Activated naive CD8-positive, alpha-beta T cell treated with anti-CD3 and anti-CD28 coated beads for 36 hours (primary cell): ENCODE measurements at regions not wholly inside any gene's neighbourhood (a gene's known extent, or its start where the extent isn't known, plus 50 kb on each side); places are given as distances from the start of the nearest gene placed in this dataset.

ENCODE experiments used
- DNase-seq: peaks from one replicate; pipeline ENCODE4 v3.0.0; 2021
- H3K27ac Mint-ChIP-seq: one replicate; pipeline ENCODE4 v1.8.0; 2022; ENCODE audit warnings: mild to moderate bottlenecking, moderate library complexity, mixed read lengths
- H3K27me3 Mint-ChIP-seq: one replicate; pipeline ENCODE4 v1.8.0; 2022; ENCODE audit warnings: mild to moderate bottlenecking, mixed read lengths
- H3K36me3 Mint-ChIP-seq: one replicate; pipeline ENCODE4 v1.8.0; 2021; ENCODE audit warnings: mild to moderate bottlenecking, mixed read lengths
- H3K4me1 Mint-ChIP-seq: one replicate; pipeline ENCODE4 v1.8.0; 2021; ENCODE audit warnings: mixed read lengths
- H3K4me3 Mint-ChIP-seq: one replicate; pipeline ENCODE4 v1.8.0; 2022; ENCODE audit warnings: mild to moderate bottlenecking, moderate library complexity, mixed read lengths
- H3K9me3 Mint-ChIP-seq: one replicate; pipeline ENCODE4 v1.8.0; 2022; ENCODE audit warnings: mixed read lengths

DNA sequence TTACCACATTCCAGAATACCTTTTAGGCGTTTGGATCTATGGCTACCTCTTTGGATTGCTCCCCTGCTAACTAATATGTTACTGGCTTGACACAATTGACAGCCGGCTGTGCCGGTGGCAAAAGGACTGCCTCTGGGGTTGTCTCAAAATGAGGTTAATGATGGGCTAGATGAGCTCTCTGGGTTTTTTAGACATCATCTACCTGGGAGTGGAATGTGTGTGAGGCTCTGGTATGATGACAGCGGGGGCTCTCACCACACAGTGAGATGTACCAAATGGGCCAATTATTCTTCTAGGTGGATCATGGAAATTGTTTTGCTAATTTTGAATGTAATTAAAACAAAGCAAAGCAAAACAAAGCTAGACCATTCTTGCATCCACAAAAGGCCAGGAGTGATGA is 391.1 kb upstream of the SPRED2 start:
- Mint-ChIP-seq H3K27ac (no peak overlapping the region), H3K36me3 (no peaks in the 10 kb centered on the region), H3K9me3 (peaks cover 1% of the 10 kb centered on the region), H3K4me3 (no peak overlapping the region), H3K4me1 (no peaks in the 10 kb centered on the region), H3K27me3 (no peaks in the 10 kb centered on the region)
- DNase-seq = no peak

DNA sequence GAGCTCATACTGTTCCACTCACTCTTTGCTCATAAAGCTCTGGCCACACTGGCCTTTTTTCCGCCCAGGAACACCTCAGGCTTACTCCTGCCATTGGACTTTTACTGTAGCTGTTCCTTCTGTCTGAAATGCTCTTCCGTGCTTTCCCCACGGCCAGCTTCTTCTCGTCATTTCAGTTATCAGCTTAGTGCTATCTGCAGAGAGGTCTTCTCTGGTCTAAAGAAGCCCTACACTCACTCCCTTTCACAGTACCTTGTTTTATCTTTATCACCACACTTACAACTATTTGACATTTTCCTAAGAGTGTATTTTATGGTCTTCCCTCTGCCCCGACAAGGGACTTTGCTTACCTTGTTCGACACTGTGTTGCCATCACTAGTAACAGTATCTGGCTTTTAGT is 388.1 kb upstream of the SPRED2 start:
- Mint-ChIP-seq H3K27me3 (no peaks in the 10 kb centered on the region), H3K4me3 (no peak overlapping the region), H3K36me3 (no peaks in the 10 kb centered on the region), H3K9me3 (peaks cover 1% of the 10 kb centered on the region), H3K27ac (no peak overlapping the region), H3K4me1 (no peaks in the 10 kb centered on the region)
- DNase-seq = no peak

DNA sequence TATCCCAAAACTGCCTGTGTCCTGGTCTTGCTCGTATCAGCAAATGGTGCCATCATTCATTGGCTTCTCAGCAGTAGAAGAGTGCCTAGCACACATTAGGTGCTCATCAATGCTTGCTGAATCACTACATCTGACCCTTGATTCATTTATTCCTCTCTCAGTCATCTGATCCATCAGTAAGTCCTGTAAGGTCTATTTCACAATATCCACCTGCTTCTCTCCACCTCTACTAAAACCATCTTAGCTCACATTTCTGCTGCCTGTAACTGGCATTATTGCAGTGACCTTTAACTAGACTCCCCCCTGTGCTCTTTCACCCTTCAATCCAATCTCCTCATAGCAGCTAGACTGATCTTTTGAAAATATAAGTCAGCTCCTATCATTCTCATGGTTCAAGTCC is 387.6 kb upstream of the SPRED2 start:
- Mint-ChIP-seq H3K27ac (no peak overlapping the region), H3K4me3 (no peak overlapping the region), H3K4me1 (no peaks in the 10 kb centered on the region), H3K36me3 (no peaks in the 10 kb centered on the region), H3K9me3 (peaks cover 1% of the 10 kb centered on the region), H3K27me3 (no peaks in the 10 kb centered on the region)
- DNase-seq = no peak

DNA sequence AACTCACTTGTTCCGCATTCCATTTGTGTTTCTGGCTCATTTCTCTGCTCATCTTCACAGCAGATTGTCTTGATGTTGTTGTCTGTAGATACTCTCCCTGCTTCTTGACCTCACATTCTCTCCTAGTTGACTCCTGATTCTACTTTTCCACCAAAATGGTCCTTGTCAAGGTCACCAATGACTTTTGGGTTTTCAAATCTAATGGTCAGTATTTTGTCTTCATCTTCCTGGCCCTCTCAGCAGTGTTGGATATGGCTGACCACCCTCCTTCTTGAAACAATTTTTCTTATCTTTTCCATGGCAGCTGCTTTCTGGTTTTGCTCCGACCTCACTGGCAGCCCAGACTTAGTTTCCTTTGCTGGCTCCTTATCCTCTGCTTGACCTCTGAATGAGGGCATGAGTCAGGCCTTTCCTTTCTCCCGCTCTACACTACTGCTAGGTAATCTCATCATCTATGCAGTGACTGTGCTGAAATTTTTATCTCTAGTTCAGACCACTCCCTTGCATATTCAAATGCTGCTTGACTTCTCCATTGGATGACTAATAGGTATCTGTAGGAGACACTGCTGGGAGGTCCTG is 386.6 kb upstream of the SPRED2 start:
- Mint-ChIP-seq H3K27me3 (no peaks in the 10 kb centered on the region), H3K9me3 (peaks cover 1% of the 10 kb centered on the region), H3K27ac (no peak overlapping the region), H3K4me1 (no peaks in the 10 kb centered on the region), H3K36me3 (no peaks in the 10 kb centered on the region), H3K4me3 (no peak overlapping the region)
- DNase-seq = no peak

DNA sequence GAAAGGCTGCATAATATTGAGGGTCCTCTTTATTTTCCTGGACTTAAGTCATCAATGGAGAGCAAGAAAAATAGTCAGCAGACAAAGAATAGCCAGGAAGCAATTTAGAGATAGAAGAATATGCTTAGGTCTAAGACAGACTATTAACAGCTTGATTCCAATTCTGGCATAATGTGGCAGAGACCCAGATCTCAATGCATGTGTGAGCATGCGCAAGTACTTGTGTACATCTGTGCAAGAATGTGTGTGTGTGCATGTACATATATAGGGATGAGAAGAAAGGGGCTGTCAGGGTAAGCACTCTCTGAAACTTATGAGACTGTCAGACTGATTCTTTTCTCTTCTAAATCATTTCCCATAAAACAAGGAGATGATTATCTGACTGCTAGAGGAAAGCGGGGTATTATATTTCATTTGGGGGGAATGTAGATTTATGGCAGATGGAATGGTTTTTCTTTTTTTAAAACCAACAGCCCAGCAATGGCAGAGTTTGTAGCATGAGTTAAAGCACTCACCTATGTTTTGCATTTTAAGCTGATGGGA is 381.3 kb upstream of the SPRED2 start:
- no peaks in the 10 kb centered on the region for H3K36me3 Mint-ChIP-seq
- no peak overlapping the region for H3K4me3 Mint-ChIP-seq
- H3K27ac Mint-ChIP-seq = no peak overlapping the region
- no peak for DNase-seq
- H3K9me3 Mint-ChIP-seq = no peaks in the 10 kb centered on the region
- no peaks in the 10 kb centered on the region for H3K27me3 Mint-ChIP-seq
- H3K4me1 Mint-ChIP-seq = no peaks in the 10 kb centered on the region

DNA sequence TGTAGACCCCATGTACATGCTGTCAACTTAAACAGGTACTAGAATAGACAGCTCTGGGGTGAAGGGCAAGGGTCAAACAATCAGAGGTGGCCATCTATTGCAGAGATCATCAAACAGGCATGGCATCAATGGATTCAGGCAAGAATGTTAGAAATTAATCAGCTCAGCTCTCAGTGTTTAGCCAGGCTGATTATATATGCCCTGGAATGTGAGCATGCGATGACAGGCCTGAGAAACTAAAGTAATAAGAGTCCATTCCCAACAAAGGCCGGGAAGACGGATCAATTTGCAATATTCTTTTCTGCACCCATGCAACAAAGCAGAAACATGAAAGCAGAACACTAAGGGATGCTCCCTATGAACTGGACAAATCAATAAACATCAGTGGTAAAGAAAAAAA is 380.5 kb upstream of the SPRED2 start:
- H3K36me3 Mint-ChIP-seq = no peaks in the 10 kb centered on the region
- DNase-seq = no peak
- H3K27me3 Mint-ChIP-seq = no peaks in the 10 kb centered on the region
- no peak overlapping the region for H3K27ac Mint-ChIP-seq
- no peak overlapping the region for H3K4me3 Mint-ChIP-seq
- no peaks in the 10 kb centered on the region for H3K4me1 Mint-ChIP-seq
- H3K9me3 Mint-ChIP-seq = peaks cover 4% of the 10 kb centered on the region

DNA sequence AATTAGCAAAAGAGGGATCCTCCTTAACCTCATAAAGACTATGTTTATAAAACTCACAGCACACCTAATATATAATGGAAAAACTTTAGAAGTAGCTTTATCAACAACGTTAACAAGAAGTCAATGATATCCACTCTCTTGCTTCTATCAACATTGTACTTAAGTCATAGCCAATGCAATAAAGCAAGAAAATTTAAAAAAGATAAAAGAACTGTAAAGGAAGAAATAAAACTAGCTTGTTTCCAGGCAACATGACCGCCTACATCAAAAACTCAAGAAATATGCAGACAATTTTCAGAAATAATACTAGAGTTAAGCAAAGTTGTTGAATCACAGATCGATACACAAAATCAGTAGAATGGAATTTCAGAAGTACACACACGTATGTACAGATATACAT is 375.5 kb upstream of the SPRED2 start:
- no peaks in the 10 kb centered on the region for H3K4me1 Mint-ChIP-seq

DNA sequence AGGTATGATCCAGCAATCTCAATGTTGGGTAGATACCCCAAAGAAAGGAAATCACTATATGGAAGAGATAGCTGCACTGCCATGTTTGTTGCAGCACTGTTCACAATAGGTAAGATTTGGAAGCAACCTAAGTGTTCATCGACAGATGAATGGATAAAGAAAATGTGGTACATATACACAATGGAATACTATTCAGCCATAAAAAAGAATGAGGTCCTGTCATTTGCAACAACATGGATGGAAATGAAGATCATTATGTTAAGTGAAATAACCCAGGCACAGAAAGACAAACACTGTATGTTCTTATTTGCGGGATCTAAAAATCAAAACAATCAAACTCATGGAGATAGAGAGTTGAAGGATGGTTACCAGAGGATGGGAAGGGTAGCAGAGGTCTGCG is 372.4 kb upstream of the SPRED2 start:
- Mint-ChIP-seq H3K27me3 (peaks cover 5% of the 10 kb centered on the region), H3K4me3 (no peak overlapping the region), H3K9me3 (peaks cover 15% of the 10 kb centered on the region), H3K27ac (no peak overlapping the region), H3K36me3 (no peaks in the 10 kb centered on the region), H3K4me1 (no peaks in the 10 kb centered on the region)
- DNase-seq = no peak

More for the DNA sequence above, 375.5 kb upstream of the SPRED2 start:
- H3K27ac Mint-ChIP-seq = no peak overlapping the region
- DNase-seq = no peak
- peaks cover 5% of the 10 kb centered on the region for H3K27me3 Mint-ChIP-seq
- peaks cover 15% of the 10 kb centered on the region for H3K9me3 Mint-ChIP-seq
- H3K4me3 Mint-ChIP-seq = no peak overlapping the region
- no peaks in the 10 kb centered on the region for H3K36me3 Mint-ChIP-seq

DNA sequence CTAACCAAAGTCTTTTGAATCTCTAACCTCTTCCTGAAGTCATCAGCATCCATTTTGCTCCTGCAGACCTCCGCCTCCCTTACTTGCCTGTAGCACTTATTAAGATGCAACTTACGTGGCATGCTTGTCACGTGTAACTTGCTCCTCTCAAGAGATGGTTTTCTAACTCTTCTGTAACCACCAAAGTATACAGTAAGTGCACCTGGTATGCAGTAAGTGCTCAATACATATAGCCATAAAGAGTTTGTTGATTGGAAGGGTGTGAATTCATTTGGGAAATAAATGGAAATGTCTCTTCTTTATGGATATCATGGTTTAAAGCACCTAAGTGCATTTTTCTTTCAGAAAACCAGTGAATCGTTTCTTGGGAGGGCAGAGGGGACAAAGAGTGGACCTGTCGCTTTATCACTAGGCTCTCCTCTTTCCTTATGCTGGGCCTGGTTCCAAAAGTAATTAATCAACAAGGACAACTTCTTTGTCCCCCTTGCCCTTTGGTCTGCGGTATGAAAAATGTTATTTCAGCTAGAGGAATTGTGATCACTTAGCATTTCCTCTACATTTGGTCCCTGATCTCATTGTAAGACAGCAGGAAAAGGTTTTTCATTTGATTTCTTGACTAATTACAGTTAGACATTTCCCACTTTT is 370.0 kb upstream of the SPRED2 start:
- H3K27ac Mint-ChIP-seq = no peak overlapping the region
- peaks cover 9% of the 10 kb centered on the region for H3K9me3 Mint-ChIP-seq
- H3K4me3 Mint-ChIP-seq = no peak overlapping the region
- H3K4me1 Mint-ChIP-seq = no peaks in the 10 kb centered on the region
- no peak for DNase-seq
- H3K36me3 Mint-ChIP-seq = no peaks in the 10 kb centered on the region
- H3K27me3 Mint-ChIP-seq = peaks cover 5% of the 10 kb centered on the region

DNA sequence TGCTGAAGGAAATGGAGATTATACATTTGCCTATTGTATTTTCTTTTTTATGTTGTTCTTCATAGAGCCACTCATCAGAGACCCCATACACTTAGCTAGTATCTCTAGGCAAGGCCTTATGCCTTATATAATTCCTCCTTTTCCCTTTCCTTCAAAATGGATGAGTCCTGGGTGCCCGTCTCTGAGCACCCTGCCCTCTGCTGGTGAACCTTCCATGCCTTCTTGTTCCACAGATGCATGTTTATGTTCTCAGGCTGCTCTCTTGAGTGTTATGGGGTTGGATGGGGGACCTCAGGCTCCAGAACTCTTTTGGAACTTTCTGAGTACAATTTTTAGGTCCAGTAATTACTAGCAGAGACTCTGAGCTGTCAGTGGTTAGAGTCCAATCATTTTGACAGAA is 368.6 kb upstream of the SPRED2 start:
- H3K9me3 Mint-ChIP-seq = peaks cover 7% of the 10 kb centered on the region
- no peak overlapping the region for H3K4me3 Mint-ChIP-seq
- no peaks in the 10 kb centered on the region for H3K36me3 Mint-ChIP-seq
- no peak for DNase-seq
- H3K27ac Mint-ChIP-seq = no peak overlapping the region
- no peaks in the 10 kb centered on the region for H3K4me1 Mint-ChIP-seq
- H3K27me3 Mint-ChIP-seq = peaks cover 5% of the 10 kb centered on the region

DNA sequence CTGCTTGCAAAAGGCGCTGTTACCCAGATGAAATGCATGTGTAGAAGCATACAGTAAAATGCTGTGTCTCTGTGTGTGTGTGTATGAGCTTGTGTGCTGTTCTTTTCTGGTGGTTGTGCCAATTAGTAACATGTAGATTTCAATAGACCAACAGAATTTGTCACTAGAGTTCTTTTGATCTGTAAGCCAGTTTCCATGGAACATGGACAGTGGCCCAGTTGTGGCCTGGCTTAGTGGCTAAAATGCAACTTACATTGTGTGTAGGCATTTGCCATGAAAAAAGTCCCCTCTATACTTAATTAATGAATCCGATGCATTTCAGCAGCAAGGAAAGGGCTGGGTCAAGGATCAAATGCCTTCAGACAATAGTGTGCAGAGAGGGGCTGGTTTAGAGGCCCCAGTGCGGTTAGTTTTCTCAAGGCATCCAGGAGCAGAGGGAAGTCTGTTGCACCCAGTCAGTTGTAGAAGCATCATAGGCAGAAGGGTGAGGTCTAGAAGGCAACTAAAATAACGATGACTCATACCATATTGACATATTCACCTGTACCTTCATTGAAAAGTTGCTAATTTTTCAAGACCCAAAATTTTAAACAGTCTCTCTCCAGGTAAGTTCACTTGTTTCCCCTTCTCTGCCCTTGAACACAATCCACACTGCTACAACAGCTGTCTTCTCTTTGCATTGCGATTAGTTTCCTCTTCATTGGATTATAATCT is 366.9 kb upstream of the SPRED2 start:
- Mint-ChIP-seq H3K4me3 (no peak overlapping the region), H3K36me3 (no peaks in the 10 kb centered on the region), H3K27me3 (no peaks in the 10 kb centered on the region), H3K9me3 (peaks cover under 1% of the 10 kb centered on the region), H3K27ac (no peak overlapping the region), H3K4me1 (no peaks in the 10 kb centered on the region)
- DNase-seq = no peak

DNA sequence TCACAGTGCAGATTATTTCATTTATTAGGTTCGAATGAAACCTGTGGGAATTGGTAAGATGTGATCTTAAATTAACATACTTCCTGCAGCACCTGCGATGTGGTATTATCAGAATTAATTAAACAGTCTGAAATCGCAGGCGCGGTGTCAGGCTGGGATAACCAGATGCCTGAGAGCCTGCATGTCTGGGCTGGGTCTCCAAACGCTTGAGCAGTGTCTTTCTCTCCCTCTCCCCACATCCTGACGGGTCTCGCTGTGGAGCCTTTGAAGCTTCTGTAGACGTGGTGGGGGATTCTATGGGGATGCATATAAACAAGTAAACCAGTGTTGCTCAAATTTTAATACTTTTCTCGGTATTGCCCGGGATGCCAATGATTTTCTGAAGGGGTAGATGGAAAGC is 366.2 kb upstream of the SPRED2 start:
- no peaks in the 10 kb centered on the region for H3K27me3 Mint-ChIP-seq
- no peaks in the 10 kb centered on the region for H3K36me3 Mint-ChIP-seq
- no peaks in the 10 kb centered on the region for H3K4me1 Mint-ChIP-seq
- DNase-seq = no peak
- no peaks in the 10 kb centered on the region for H3K9me3 Mint-ChIP-seq
- no peak overlapping the region for H3K4me3 Mint-ChIP-seq
- H3K27ac Mint-ChIP-seq = no peak overlapping the region

DNA sequence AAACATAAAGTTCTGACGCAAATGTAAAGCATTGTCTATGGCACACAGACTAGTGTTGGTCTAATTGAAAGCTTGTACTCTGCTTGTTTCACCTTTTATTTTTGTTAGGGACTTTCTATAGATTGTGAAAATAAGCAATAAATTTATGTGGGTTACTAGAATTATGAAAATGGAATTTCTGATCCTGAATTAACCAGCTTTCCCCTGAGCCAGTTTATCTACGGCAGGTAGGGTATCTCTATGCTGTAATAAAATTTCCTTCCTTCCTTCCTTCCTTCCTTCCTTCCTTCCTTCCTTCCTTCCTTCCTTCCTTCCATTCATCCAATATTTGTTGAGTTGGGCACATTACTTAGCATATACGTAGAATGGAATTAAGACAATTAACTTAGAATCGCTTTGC is 362.6 kb upstream of the SPRED2 start:
- peaks cover 6% of the 10 kb centered on the region for H3K27me3 Mint-ChIP-seq
- H3K4me3 Mint-ChIP-seq = no peak overlapping the region
- H3K36me3 Mint-ChIP-seq = no peaks in the 10 kb centered on the region
- H3K4me1 Mint-ChIP-seq = no peaks in the 10 kb centered on the region
- H3K9me3 Mint-ChIP-seq = no peaks in the 10 kb centered on the region
- no peak overlapping the region for H3K27ac Mint-ChIP-seq
- no peak for DNase-seq

DNA sequence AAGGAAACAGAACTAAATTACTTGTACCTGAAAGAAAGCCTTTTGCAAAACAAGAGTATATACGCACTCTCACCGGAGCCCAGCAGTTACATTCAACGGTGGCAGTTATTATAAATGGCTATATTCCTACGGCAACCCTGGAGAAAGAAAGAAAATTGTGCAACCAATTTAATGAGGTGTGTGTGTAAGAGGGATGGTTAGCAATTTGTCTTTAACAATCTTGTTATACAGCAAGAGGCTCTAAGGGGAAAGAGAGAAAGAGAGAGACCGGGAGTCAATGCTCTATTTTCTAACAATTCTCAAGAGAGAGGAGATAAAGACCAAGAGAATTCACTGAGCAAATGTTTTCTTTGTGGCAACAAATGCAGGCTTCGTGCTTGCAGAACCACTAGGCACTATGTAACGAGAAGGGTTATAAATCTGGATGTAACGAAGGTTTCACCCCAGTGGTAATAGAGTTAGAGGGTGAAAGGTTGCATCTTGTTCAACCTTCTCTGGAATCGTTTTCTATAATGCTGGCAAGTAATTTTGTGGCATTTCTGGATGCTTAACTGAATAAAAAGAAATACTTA is 359.1 kb upstream of the SPRED2 start:
- H3K36me3 Mint-ChIP-seq = no peaks in the 10 kb centered on the region
- H3K9me3 Mint-ChIP-seq = no peaks in the 10 kb centered on the region
- H3K27ac Mint-ChIP-seq = no peak overlapping the region
- H3K27me3 Mint-ChIP-seq = peaks cover 11% of the 10 kb centered on the region
- DNase-seq = no peak
- no peaks in the 10 kb centered on the region for H3K4me1 Mint-ChIP-seq
- H3K4me3 Mint-ChIP-seq = no peak overlapping the region

DNA sequence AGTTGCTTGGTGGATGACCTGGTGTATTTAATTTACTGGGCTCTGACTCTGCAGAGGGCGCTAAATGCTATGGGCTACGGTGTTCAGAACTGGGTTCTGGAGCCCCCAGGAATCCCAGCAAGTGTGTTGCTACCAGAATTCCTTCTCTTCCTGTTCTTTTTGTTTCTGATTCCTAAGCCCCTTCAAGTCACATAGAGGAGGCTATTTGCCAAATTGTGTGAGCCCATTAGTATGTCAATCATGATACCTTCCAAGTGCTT is 358.2 kb upstream of the SPRED2 start:
- H3K4me1 Mint-ChIP-seq = no peaks in the 10 kb centered on the region
- DNase-seq = no peak
- H3K4me3 Mint-ChIP-seq = no peak overlapping the region
- no peaks in the 10 kb centered on the region for H3K9me3 Mint-ChIP-seq
- no peaks in the 10 kb centered on the region for H3K36me3 Mint-ChIP-seq
- peaks cover 11% of the 10 kb centered on the region for H3K27me3 Mint-ChIP-seq
- H3K27ac Mint-ChIP-seq = no peak overlapping the region
